ENCODE measurements at regions not wholly inside any gene's neighbourhood (a gene's known extent, or its start where the extent isn't known, plus 50 kb on each side); places are given as distances from the start of the nearest gene placed in this dataset.

DNA sequence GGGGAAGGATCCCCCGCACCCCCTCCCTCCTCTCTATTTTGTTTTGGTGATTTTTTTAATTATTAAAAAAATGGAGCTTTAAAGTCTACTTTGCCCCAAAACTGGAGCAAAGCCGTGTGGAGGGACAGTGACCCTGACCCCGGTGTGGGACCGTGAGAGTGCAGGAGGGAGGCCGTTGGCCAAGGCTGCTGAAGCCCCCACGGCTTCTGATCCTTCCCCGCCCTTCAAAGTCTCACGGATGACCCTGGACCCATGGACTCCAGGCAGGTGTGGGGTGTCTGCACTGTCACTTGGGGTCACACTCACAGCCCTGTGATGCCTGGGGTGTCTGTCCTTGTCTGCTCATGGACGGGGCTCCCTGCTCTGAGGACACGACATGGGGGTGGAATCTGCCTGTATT is 133.3 kb downstream of the CPZ start:
- TF ChIP-seq, protein P1, sequence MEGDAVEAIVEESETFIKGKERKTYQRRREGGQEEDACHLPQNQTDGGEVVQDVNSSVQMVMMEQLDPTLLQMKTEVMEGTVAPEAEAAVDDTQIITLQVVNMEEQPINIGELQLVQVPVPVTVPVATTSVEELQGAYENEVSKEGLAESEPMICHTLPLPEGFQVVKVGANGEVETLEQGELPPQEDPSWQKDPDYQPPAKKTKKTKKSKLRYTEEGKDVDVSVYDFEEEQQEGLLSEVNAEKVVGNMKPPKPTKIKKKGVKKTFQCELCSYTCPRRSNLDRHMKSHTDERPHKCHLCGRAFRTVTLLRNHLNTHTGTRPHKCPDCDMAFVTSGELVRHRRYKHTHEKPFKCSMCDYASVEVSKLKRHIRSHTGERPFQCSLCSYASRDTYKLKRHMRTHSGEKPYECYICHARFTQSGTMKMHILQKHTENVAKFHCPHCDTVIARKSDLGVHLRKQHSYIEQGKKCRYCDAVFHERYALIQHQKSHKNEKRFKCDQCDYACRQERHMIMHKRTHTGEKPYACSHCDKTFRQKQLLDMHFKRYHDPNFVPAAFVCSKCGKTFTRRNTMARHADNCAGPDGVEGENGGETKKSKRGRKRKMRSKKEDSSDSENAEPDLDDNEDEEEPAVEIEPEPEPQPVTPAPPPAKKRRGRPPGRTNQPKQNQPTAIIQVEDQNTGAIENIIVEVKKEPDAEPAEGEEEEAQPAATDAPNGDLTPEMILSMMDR (IDR thresholded peaks at IDR 0.05): no peak
- no peak for TF ChIP-seq POLR2A (IDR thresholded peaks at IDR 0.05)

All from right lobe of liver (tissue), 4 donors.